Globus pallidus (tissue), 1 donor: ENCODE measurements at regions not wholly inside any gene's neighbourhood (a gene's known extent, or its start where the extent isn't known, plus 50 kb on each side); places are given as distances from the start of the nearest gene placed in this dataset.

Source experiments
- DNase-seq: peaks from one replicate; pipeline ENCODE4 v3.0.0-alpha.2; 2015; ENCODE audit warnings: low spot score

DNA sequence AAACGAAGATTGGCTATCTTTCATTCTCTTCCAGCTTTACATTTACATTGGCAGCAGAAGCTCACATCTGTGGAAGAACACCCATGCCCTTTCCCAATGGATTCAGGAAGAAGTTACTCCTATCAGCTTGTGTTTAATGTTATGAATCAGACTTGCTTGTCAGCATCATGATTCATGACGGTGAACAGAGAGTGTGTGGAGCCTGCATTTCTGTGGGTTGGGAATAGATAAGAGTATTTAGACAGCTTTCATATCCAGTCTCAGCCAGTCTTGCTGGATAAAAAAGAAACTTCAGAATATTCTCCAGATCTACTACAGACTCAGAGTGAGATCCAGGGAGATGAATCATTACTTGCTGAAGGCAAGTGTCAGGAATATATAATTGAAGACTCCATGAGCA is 812.9 kb upstream of the ZNF608 start:
- no peak for DNase-seq

DNA sequence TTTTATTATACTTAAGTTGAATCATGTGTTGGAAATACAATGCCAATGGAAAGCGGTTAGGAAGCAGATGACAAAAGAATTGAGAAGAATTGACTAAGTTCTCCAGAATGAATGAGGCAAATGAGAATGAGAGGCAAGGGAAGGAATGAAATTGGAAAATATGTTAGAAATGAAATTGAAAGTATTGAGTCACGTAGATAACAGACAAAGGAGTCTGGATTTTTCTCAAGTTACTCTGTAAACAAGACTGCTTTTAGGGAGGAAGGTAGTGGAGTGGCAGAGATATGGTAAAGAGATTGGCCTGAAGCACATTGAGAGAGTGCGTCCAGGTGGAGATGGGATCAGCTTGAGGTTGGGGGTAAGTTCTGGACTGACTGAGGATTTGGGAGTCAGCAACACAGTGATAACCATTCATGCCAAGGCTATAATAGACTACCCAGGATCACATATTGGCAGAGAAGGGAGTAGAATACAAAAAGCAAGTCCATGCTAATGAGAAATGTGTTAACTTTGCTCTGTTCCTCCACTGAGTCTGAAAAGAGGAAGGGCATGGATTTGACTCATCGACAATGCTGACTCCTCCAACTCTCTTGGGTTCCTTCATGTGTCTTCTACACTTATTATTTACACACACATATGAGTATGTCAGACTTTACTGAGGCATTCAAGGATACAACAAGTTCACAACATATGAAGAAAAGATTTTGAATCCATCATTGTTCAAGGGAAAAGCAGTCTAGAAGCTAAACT is 814.2 kb upstream of the ZNF608 start:
- no peak for DNase-seq

DNA sequence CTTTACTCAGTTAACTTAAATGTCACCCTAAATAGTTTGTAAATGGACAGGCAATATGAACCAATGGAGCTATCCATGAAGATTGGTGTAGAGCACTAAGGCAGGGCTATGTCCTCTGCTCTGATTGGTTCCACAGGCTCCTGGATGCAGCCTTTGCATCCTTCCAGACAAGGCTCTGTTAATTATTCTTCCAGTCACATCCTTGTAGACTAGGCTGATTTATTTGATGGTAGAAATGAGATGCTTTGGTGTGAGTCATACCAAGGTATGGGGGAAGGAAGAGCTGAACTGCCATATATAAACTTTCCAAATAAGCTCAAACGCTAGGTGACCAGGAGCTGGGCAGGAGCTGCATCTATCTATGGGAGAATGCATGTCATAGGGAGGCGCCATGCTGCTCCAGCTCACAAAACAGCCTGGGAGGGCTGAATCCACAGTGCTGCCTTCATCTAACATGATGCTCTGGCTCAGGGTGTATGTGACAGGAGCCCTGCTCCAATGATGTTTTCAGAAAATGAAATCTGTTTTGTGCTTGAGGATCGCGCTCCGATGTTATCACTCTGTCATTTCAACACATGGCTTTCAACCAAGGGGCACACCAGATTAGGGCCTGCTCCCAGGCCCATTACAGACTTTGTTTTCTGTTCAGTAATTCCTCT is 818.0 kb upstream of the ZNF608 start:
- no peak for DNase-seq

DNA sequence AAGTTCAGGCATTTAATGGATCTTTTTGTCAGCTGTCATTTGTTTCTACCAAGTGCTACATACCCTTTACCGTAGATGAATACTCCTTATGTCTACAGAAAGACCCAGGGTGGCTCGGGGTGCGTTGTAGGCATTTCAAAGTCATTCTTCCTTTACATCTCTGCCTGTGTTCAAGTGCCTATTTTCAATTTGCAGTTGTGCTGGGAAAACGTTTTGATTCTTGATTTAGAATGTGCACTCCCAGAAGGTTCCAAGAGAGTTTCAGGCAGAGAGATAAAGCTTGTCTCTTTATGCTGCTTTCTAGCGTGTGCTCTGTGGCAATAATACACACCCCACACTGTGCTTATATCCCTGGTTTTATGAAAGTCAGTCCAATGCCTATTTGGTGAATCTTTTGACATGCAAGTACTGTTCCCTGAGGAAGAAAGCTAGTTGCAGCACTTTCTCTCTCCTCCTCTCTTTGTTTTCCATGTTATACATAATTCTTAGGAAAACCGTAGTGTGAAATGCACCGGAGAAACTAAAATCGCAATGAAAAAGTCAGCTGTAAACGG is 828.1 kb upstream of the ZNF608 start:
- DNase-seq = peak; percentile 45

DNA sequence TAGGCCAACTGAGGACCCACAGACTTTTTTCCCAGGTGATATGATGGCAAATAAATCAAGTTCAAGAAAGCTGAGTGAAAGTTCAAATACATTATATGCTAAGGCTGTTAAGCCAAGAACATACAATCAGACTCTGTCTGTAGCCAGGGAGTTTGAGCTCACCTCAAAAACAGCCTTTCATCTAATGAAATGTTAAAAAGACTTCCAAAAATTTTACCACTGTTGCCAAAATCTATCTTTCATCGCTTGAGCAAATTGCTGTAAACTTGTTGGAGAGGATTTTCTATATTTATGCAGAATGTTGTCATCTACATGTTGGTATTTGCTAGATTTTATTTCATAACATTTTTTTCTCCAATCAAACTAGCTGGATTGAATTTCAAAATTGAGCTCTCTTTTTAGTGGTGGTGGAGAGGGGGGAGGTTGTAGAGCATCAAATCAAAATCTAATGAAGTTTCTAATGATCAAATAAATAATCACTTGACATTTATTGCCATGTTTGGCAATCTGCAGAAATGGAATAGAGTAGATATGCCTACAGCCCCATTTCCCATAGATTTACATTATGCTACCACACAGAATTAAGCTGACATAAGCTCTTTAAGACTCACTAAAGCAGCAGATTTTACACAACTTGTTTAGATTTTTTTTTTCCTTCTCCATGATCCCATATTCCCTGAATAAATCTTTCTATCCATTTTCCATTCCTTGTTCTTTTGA is 828.9 kb upstream of the ZNF608 start:
- DNase-seq = peak; percentile 32

DNA sequence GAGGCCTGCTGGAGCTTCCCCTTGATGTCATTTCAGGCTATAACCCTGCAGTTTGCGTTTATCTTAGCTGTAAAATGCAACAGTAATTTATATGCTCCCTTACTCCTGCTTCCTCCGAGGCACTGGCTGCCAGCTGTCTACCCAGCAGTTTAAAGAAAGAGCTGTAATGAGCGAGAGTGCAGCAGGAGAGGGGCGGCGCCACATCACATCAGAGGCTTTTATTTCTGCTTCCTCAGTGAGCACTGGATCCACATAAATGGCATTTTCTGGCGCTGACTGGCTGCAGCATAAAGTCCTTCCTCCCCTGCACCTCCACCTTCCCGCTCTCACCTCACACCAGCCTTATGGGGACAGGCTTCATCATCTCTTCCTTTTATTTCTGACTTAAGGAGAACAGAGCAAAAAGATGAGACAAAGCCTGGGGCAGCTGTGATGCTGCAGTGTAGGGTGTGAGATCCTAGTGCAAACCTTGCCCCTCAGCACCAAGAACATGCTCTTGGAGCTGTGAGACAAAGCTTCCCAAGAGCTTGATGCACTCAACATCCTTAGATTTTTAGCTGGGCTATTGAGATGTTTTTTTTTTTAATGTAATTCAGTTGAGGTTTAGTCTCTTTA is 829.6 kb upstream of the ZNF608 start:
- DNase-seq = peak; percentile 81

DNA sequence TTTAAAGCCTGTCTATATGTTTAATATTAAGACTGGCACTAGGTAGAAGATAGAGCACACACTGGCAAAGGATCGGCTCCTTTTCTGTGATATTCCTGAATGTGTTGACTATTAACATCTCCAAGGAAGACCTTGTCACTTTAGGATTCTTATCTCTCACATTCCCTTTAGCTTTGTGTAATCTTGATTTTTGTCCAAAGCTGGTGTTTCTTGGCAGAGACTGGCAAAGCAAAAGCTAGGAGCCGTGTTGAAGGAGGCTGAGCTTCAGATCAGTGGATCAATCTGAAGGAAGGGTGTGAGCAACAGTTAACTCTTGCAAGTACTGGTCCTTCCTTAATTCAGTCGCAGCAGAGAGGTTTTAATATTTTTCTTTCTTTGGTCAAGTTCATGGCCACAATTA is 830.4 kb upstream of the ZNF608 start:
- DNase-seq = no peak

DNA sequence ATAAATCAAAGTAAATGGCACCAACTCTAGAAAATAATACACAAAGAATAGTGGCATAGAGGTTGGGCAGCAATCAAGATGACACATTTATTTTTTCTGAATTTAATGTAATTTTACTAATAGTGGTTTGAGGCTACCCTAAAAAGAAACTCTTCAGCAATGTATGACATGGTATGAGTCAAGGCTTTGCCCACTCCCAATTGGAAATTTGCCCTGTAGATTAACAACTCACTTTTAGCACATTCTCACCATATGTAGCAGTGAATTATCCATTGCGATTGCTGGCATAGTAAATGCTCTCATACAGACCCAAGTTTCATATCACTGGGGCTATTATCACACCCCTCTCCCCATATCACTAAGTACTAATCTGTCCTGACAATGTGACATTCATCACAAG is 832.1 kb upstream of the ZNF608 start:
- no peak for DNase-seq

DNA sequence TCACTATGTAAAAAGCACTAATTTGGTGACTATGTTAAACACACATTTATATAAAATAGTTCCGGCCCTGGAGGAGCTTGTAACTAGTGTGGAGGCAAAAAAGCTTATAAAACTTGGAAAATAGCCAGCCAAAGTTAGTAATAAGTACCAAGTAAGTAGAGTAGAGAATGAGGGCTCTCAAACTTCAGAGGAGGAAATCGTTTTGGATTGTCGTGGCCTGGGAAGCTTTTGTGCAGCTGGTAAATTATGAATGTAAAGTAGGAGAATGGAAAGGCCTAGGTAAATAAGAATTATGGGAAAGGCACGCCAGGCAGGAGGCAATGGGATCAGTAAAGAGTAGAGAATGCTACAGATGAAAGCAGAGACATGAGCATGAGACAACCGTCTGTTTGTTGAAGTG is 832.7 kb upstream of the ZNF608 start:
- DNase-seq = no peak

DNA sequence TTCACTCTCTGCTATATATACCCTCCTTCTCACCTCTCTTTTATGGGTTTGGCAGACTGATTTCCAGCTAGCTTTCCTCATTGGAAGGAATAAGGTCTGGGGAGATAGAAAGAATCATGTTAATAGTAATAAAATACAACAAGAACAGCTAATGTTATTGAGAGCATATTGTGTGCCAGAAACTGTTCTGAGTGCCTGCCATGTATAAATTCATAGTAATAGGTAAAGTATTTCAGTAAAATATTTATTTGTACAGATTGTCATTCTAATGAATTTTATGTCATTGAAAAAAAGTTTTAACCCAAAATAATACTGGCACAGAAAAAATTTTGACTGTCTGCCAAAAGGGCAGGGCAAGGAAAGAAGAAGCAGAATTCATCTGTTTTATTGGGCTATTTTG is 834.9 kb upstream of the ZNF608 start:
- DNase-seq = no peak

DNA sequence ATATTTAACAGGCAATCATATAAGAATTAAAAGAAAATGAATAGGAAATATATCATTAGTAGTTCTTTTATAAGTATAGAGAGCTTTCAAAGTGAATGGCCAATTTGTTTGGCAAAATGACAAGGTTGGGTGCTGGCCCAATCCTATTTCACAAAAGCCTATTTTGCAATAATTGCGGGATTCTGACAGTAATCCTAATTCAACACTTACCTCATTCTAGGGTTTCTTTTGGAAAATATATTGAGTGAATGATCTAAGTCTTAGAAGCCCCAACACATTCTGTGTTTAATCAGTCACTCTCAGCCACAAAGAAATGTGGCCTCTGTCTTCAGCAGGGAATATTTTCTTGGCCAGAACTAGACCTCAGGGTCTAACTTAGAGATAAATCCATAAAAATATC is 835.9 kb upstream of the ZNF608 start:
- peak; percentile 28 for DNase-seq

DNA sequence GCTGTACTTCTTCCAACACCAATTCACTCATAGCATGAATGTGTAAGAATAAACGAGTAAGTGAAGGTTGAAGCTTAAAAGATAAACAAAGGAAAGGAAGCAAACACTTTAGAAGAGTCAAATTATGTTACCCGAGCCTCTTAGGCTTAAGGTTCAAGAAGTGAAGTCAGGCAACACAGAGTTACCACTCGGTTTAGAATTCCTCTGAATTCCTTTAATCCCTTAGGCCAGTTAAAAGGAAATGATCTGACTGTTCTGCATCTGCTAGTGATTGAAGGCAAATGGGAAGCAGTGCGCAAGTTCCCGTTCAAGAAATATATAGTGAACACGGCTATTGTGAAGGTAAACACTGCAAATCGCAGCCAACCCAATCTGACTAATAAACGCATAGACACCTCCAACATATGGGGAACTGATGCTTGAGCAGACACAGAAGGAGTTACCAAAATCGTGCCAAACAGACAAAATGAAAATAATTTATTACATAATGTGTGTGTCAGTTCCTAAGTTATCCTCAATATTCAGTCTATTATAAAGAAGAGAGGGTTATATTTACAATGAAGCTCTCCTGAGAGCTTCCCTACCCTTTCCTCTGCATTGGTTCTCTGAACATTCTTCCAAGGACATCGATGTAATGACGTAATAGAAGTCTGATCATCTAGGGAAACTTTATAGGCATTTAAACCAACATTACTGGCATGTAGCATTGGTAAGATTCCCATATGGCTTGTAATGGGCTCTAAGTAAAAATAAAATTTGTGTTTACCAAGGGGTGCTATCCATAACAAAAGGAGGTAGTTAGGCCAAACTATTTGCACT is 837.1 kb upstream of the ZNF608 start:
- DNase-seq = no peak

DNA sequence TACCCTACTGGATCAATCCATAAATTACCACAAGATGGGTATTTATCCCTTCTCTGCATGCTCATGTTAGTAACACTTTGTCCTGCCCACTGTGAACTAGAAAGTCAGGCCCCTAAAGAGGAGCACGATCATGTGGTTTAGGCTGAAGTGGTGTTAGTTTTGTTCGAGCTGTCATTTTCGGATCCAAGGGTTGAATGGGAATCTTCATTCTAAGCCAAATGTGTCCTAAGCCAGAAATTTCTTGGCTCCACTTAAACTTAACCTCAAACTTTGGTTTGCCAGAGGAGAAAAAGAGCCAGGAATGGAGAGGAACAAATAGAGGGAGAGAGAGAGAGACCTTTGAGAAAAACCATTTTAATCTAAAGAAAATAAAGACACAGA is 837.7 kb upstream of the ZNF608 start:
- peak; percentile 60 for DNase-seq

DNA sequence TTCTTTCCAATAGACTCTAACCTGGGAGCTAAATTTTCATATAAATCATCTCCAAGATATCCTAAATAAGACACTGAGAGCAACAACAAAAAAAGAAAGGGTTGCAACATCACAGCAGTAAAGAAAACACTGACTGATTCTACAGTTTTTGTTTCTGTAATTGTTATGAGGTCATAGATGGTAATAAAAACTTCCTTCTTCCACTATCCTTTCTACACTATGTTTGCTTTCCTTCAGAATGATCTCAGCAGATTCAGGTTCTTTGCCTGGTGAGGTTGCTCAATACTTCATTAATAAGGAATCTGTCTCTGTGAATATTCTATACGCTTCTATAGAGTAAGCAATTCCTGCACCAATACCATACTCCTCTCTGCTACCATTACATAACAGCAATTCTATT is 835.6 kb upstream of the GRAMD2B start:
- DNase-seq = no peak

DNA sequence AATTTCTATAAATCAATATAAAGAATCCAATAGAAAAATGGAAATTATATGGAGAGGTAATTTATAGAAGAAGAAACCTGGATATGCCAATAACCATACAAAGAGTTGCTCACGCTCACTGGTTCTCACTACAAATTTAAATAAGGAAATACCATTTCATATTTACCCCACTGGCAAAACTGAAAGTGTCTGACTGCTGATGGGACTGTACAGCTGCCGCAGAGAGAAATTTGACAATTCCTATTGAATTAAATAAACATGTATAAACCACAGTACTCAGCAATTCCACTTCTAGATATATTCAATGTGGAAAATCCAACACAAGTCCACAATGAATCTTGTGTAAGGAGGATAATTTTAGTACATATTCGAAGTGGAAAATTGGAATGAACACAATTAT is 830.4 kb upstream of the GRAMD2B start:
- DNase-seq = no peak

DNA sequence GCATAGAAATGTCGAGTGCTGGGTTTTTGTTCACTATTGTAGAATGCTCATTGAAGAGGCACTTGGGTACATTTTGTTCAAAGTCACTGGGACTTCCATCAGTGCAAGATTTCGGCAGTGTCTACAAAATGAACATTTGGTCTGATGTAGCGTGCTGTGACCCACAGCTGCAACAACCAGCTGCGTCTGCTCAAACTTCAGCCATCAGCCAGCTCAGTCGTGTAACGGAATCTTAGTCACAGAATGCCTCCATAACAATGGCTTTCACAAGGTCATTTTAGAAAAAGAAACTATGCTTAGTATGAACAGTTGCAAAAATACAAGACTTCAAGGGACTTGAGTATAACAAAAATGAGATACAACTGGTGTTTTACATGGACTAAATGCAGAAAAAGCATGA is 828.1 kb upstream of the GRAMD2B start:
- DNase-seq = peak; percentile 74

DNA sequence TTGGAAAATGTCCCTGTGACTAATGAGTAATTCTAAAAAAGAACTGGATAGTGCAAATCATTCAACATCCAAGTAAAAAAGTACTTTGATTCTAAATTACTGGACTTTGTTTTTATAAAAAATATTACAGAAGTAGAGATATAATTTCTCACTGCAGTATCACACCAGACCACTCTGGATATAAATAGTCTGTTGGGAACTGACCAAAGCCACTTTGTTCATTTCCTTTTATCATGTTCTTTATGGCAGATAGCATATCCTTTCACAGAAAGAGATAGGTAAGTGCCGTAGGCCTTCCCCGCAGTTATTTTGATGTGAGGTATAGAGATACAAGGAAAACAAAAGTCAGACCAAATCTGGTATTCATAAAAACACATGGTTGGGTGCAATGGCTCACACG is 827.4 kb upstream of the GRAMD2B start:
- no peak for DNase-seq

DNA sequence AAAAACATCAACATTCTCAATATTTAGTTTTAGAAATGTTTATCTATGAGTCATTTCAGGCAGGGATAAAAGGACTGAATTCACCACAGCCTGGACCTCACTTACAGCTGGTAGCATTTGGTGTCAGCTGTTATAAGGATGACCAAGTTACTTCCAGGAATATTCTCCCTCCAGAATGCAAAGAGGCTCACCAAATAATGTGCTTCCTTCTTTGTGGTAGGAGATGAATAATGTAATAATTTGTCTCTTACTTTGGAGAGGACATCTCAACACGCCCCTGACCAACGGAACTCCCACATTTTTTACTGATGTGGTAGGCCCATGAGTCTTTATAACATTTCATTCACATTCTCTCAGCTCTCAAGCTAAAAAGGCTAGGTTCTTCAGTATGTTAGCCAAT is 825.9 kb upstream of the GRAMD2B start:
- DNase-seq = no peak

DNA sequence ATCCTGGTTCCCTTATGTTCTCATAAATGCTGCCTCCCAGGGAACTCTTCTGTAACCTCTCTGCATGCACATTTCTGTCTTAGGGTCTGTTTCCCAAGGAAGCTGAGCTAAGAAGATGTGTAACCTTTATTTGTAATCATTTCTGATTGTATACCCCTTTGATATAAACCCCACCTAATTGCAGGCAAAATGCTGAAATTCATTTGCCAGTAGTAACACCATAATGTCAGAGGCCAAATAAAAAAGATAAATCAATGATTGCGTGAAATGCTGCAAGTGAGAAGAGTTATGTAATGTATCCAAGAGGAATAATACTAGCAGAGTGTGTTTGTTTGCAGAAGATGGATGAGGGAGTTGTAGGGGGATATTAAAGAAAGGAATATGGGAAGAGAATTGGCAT is 822.6 kb upstream of the GRAMD2B start:
- DNase-seq = no peak

DNA sequence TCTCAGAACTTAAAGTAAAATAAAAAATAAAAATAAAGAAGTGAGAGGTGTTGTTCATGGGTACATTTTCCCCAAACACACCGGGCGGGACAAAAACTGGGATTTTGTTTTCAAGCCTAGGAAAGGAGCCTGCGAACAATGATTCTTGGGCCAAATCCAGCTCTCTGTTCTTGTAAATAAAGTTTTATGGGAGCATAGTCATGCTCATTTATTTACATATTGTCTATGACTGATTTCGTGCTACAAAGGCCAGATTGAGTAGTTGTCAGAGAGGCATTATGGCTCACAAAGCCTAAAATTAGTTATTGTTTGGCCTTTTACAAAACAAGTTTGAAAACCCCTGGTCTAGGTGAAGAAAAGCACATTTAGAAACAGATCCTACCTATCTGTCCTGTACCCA is 821.0 kb upstream of the GRAMD2B start:
- no peak for DNase-seq

DNA sequence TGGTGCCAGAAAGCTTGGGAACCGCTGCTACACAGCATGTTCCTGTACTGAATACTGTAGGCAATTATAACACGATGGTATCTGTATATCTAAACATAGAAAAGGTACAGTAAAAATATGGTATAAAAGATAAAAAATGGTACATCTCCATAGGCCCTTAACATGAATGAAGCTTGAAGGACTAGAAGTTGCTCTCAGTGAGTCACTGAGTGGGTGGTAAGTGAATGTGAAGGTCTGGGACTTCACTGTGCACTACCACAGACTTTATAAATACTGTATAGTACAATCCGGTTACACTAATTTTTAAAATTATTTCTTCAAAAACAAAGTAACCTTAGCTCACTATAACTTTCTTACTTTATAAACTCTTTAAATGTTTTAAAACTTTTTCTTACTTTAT is 819.9 kb upstream of the GRAMD2B start:
- DNase-seq = no peak

DNA sequence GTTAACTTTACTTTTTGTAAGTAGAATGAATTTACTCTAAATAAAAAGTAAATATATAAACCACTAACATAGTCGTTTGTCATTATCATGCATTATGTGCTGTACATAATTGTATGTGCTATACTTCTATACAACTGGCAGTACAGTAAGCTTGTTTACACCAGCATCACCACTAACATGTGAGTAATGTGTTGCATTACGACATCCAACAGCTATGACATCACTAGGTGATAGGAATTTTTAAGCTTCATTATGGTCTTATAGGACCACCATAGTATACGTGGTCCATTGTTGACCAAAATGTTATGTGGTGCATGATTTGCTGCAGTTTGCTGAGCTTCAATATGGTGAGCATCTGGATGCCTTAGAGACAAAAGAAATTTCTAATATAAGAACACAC is 819.1 kb upstream of the GRAMD2B start:
- no peak for DNase-seq
